GM19397 (cell line): ENCODE measurements at regions not wholly inside any gene's neighbourhood (a gene's known extent, or its start where the extent isn't known, plus 50 kb on each side); places are given as distances from the start of the nearest gene placed in this dataset.

Experiments used
- ATAC-seq: cut with Tn5 transposase; IDR thresholded peaks from one replicate; pipeline ENCODE4 v1.9.1; 2021; ENCODE audit warnings: mild to moderate bottlenecking, moderate library complexity; ENCODE audit not compliant: unreplicated experiment

- ATAC-seq: no peak
Observed at GRCh38 chr6:81253821-81254220, 498.7 kb downstream of the TENT5A start.

GRCh38 chr6:81252231-81252630, 500.2 kb downstream of the TENT5A start:
- no peak for ATAC-seq

- ATAC-seq: no peak
Observed at GRCh38 chr6:81246200-81246599, 506.3 kb downstream of the TENT5A start.

GRCh38 chr6:81242624-81243023, 509.9 kb downstream of the TENT5A start:
- ATAC-seq: no peak

- ATAC-seq: no peak
Observed at GRCh38 chr6:81241126-81242041, 511.1 kb downstream of the TENT5A start.

GRCh38 chr6:81238390-81238789, 514.1 kb downstream of the TENT5A start:
- no peak for ATAC-seq

- ATAC-seq: no peak
Observed at GRCh38 chr6:81237226-81237625, 515.3 kb downstream of the TENT5A start.

GRCh38 chr6:81235512-81235911, 517.0 kb downstream of the TENT5A start:
- ATAC-seq: no peak

- ATAC-seq: no peak
Observed at GRCh38 chr6:81233990-81234389, 518.5 kb downstream of the TENT5A start.

- no peak for ATAC-seq
Observed at GRCh38 chr6:81228912-81229555, 523.4 kb downstream of the TENT5A start.

GRCh38 chr6:81226957-81227356, 525.5 kb downstream of the TENT5A start:
- ATAC-seq: no peak

GRCh38 chr6:81216668-81217067, 535.8 kb downstream of the TENT5A start:
- no peak for ATAC-seq

- no peak for ATAC-seq
Observed at GRCh38 chr6:81215092-81215432, 537.4 kb downstream of the TENT5A start.

- no peak for ATAC-seq
Observed at GRCh38 chr6:81214414-81215091, 537.9 kb downstream of the TENT5A start.

- no peak for ATAC-seq
Observed at GRCh38 chr6:81204731-81205130, 547.8 kb downstream of the TENT5A start.

- no peak for ATAC-seq
Observed at GRCh38 chr6:81194374-81194773, 558.1 kb downstream of the TENT5A start.

GRCh38 chr6:81172056-81172740, 580.3 kb downstream of the TENT5A start:
- no peak for ATAC-seq

- ATAC-seq: no peak
Observed at GRCh38 chr6:81169166-81169565, 583.3 kb downstream of the TENT5A start.

- ATAC-seq: no peak
Observed at GRCh38 chr6:81166770-81167169, 585.7 kb downstream of the TENT5A start.

GRCh38 chr6:81158956-81159355, 593.5 kb downstream of the TENT5A start:
- ATAC-seq: no peak

GRCh38 chr6:81148751-81149150, 603.7 kb downstream of the TENT5A start:
- no peak for ATAC-seq
